Activated CD4-positive, alpha-beta memory T cell treated with anti-CD3 and anti-CD28 coated beads for 36 hours (primary cell): ENCODE measurements at regions not wholly inside any gene's neighbourhood (a gene's known extent, or its start where the extent isn't known, plus 50 kb on each side); places are given as distances from the start of the nearest gene placed in this dataset.
A peak's percentile ranks its signal among the peaks of the same experiment; 100 is the strongest.

Experiments
- CTCF ChIA-PET: fragments of 350-600 bp; sonication (Branson Sonifier 250); formaldehyde crosslinking; loops from one replicate; lab custom pipeline; 2021; ENCODE audit warnings: antibody characterized with exemption, inconsistent platforms; lab: Charles Lee
- POLR2A ChIA-PET: fragments of 350-600 bp; sonication (Branson Sonifier 250); formaldehyde crosslinking; loops from one replicate; lab custom pipeline; 2021; ENCODE audit warnings: antibody characterized with exemption; lab: Charles Lee
- DNase-seq: peaks from one replicate; pipeline ENCODE4 v3.0.0-alpha.2; 2020
- H3K27ac Mint-ChIP-seq: one replicate; pipeline ENCODE4 v1.8.0; 2021; ENCODE audit warnings: mixed read lengths
- H3K27me3 Mint-ChIP-seq: one replicate; pipeline ENCODE4 v1.8.0; 2021; ENCODE audit warnings: mixed read lengths
- H3K36me3 Mint-ChIP-seq: one replicate; pipeline ENCODE4 v1.8.0; 2021; ENCODE audit warnings: mixed read lengths
- H3K4me1 Mint-ChIP-seq: one replicate; pipeline ENCODE4 v1.8.0; 2021; ENCODE audit warnings: low read depth, mixed read lengths
- H3K4me3 Mint-ChIP-seq: one replicate; pipeline ENCODE4 v1.8.0; 2021; ENCODE audit warnings: mild to moderate bottlenecking, mixed read lengths
- H3K9me3 Mint-ChIP-seq: one replicate; pipeline ENCODE4 v1.8.0; 2021; ENCODE audit warnings: mixed read lengths
- intact Hi-C: fragments of 100-400 bp; cut with micrococcal nuclease; formaldehyde crosslinking; loops from one replicate; pipeline ENCODE4 v1.15.1; 2023

GRCh38 chr20:24766826-24767622 lies 182.0 kb upstream of the CST7 start:
- CTCF ChIA-PET: no interaction called here
- intact Hi-C loops: no loop called here
- H3K36me3 Mint-ChIP-seq: no peaks in the 10 kb centered on the region
- no peaks in the 10 kb centered on the region for H3K9me3 Mint-ChIP-seq
- H3K4me1 Mint-ChIP-seq: no peaks in the 10 kb centered on the region
- POLR2A ChIA-PET: no interaction called here
- H3K4me3 Mint-ChIP-seq: no peak overlapping the region
- no peak overlapping the region for H3K27ac Mint-ChIP-seq
- peaks cover 23% of the 10 kb centered on the region for H3K27me3 Mint-ChIP-seq
- peak; percentile 3 for DNase-seq

GRCh38 chr20:24767623-24768100 lies 181.4 kb upstream of the CST7 start:
- ChIA-PET POLR2A (no interaction called here), CTCF (no interaction called here)
- H3K4me3 Mint-ChIP-seq: no peak overlapping the region
- H3K36me3 Mint-ChIP-seq: no peaks in the 10 kb centered on the region
- DNase-seq: peak; percentile 2
- no peaks in the 10 kb centered on the region for H3K9me3 Mint-ChIP-seq
- H3K27ac Mint-ChIP-seq: no peak overlapping the region
- intact Hi-C loops: no loop called here
- H3K4me1 Mint-ChIP-seq: no peaks in the 10 kb centered on the region
- H3K27me3 Mint-ChIP-seq: peaks cover 26% of the 10 kb centered on the region

GRCh38 chr20:24768201-24768636 lies 180.8 kb upstream of the CST7 start:
- Mint-ChIP-seq H3K27ac (no peak overlapping the region), H3K9me3 (no peaks in the 10 kb centered on the region), H3K36me3 (no peaks in the 10 kb centered on the region), H3K27me3 (peaks cover 24% of the 10 kb centered on the region), H3K4me3 (no peak overlapping the region), H3K4me1 (peaks cover under 1% of the 10 kb centered on the region)
- intact Hi-C loops: no loop called here
- DNase-seq: no peak
- CTCF ChIA-PET: no interaction called here
- POLR2A ChIA-PET: no interaction called here

GRCh38 chr20:24768713-24769601 lies 180.1 kb upstream of the CST7 start:
- Mint-ChIP-seq H3K27ac (no peak overlapping the region), H3K4me1 (peaks cover 5% of the 10 kb centered on the region), H3K4me3 (no peak overlapping the region), H3K36me3 (no peaks in the 10 kb centered on the region), H3K9me3 (no peaks in the 10 kb centered on the region), H3K27me3 (peaks cover 22% of the 10 kb centered on the region)
- peak; percentile 4 for DNase-seq
- ChIA-PET POLR2A (no interaction called here), CTCF (no interaction called here)
- intact Hi-C loops: no loop called here

DNA sequence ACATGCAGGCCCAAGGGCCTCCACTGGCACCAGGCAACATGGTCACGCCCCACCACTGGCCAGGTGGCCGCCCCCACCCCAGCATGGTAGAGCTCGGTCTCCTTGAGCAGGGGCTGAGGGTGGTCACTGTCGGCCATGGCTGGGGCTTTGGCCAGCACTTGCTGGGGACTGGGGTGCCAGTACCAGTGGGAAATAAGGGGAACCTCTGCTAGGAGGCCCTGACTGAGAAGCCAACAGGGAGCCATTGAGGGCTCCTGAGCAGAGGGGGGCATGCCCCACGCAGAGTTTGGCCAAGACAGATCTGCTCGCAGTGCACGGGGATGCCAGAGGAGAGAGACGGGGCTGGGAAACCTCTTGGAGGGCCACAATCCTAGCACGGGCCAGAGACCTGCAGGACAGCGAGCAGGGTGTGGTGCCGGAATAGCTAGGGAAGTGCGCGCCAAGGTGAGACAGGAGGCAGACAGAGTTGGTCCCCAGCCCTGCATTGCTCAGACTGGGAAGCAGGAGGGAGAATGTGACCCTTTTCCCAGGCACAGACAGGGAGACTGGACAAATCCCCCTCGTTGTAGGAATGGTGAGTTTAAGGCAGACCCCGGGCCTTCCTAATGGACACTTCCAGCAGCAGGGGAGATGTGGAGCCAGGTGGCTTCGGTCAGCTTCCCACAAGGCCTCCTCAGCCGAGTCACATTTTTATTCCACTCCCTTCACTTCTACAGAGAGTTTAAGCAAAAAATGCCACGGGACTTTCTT lies 179.0 kb upstream of the CST7 start:
- intact Hi-C loops: loop anchor here (5.0 kb wide), 1 partner anchor 392 kb away; no protein-coding TSS in a partner anchor
- POLR2A ChIA-PET: no interaction called here

GRCh38 chr20:24770628-24771541 lies 178.2 kb upstream of the CST7 start:
- Mint-ChIP-seq H3K36me3 (no peaks in the 10 kb centered on the region), H3K27me3 (peaks cover 19% of the 10 kb centered on the region), H3K9me3 (peaks cover 7% of the 10 kb centered on the region), H3K4me1 (peaks cover 8% of the 10 kb centered on the region), H3K27ac (no peak overlapping the region), H3K4me3 (no peak overlapping the region)
- intact Hi-C loops: loop anchor here (5.0 kb wide), 1 partner anchor 391 kb away; no protein-coding TSS in a partner anchor
- ChIA-PET POLR2A (no interaction called here), CTCF (no interaction called here)
- DNase-seq: no peak

More for the DNA sequence above, 179.0 kb upstream of the CST7 start:
- CTCF ChIA-PET: no interaction called here
- H3K4me3 Mint-ChIP-seq: no peak overlapping the region
- H3K27ac Mint-ChIP-seq: no peak overlapping the region
- H3K4me1 Mint-ChIP-seq: peaks cover 8% of the 10 kb centered on the region
- H3K36me3 Mint-ChIP-seq: no peaks in the 10 kb centered on the region
- no peak for DNase-seq
- H3K9me3 Mint-ChIP-seq: peaks cover 1% of the 10 kb centered on the region
- H3K27me3 Mint-ChIP-seq: peaks cover 21% of the 10 kb centered on the region

DNA sequence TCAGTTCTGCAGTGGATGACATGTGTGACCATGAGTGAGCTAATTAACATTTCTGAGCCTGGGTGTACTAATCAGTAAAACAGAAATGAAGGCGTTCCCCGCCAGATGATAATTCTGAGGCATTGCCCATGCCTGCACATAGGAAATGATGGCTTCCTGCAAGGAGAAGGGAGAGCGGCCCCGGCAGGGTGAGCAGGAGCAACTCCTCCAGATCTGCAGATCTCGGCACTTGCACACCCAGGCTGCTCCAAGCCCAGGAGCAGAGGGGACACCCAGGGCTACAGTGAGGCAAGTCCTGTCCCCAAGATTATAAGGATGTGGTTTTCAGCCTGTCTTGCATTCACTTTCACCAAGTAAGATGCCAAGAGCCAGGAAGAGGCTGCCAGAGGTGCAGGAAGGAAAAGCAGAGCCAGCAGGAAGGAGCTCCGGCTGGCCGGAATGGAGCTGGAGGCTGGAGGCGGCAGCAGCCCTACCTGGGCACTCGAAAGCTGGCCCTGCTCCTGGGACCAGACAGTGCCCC lies 177.5 kb upstream of the CST7 start:
- Mint-ChIP-seq H3K4me3 (no peak overlapping the region), H3K36me3 (no peaks in the 10 kb centered on the region), H3K27ac (no peak overlapping the region), H3K9me3 (peaks cover 7% of the 10 kb centered on the region), H3K27me3 (peaks cover 23% of the 10 kb centered on the region), H3K4me1 (peaks cover 8% of the 10 kb centered on the region)
- ChIA-PET POLR2A (no interaction called here), CTCF (no interaction called here)
- peak; percentile 4 for DNase-seq
- intact Hi-C loops: loop anchor here (5.0 kb wide), 1 partner anchor 391 kb away; no protein-coding TSS in a partner anchor

DNA sequence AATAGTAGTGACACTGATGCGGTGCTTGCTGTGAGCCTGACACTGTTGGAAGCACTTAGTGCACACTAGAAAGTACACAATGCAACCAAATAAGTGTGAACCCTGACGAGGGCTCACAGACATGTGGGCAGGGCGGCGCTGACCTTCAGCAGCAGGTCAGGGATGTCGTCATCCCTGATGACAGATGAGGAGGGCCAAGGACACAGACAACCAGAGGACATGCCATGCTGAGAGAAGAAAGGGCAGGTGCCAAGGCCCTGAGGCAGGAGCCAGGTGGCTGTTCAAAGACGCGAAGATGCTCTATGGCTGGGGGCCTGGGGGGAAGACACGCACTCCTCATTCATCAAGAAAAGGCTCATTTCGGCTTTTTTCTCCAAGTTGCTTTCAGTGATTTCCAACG lies 176.4 kb upstream of the CST7 start:
- DNase-seq: no peak
- no peak overlapping the region for H3K27ac Mint-ChIP-seq
- intact Hi-C loops: loop anchor here (5.0 kb wide), 1 partner anchor 390 kb away; no protein-coding TSS in a partner anchor
- peaks cover 7% of the 10 kb centered on the region for H3K9me3 Mint-ChIP-seq
- POLR2A ChIA-PET: no interaction called here
- no peaks in the 10 kb centered on the region for H3K36me3 Mint-ChIP-seq
- peaks cover 28% of the 10 kb centered on the region for H3K27me3 Mint-ChIP-seq
- H3K4me1 Mint-ChIP-seq: peaks cover 8% of the 10 kb centered on the region
- CTCF ChIA-PET: no interaction called here
- no peak overlapping the region for H3K4me3 Mint-ChIP-seq

GRCh38 chr20:24773168-24773567 lies 175.9 kb upstream of the CST7 start:
- POLR2A ChIA-PET: no interaction called here
- Mint-ChIP-seq H3K4me1 (peaks cover 8% of the 10 kb centered on the region), H3K36me3 (no peaks in the 10 kb centered on the region), H3K4me3 (no peak overlapping the region), H3K9me3 (peaks cover 7% of the 10 kb centered on the region), H3K27me3 (peaks cover 30% of the 10 kb centered on the region), H3K27ac (no peak overlapping the region)
- no peak for DNase-seq
- intact Hi-C loops: loop anchor here (5.0 kb wide), 1 partner anchor 389 kb away; no protein-coding TSS in a partner anchor
- CTCF ChIA-PET: no interaction called here

DNA sequence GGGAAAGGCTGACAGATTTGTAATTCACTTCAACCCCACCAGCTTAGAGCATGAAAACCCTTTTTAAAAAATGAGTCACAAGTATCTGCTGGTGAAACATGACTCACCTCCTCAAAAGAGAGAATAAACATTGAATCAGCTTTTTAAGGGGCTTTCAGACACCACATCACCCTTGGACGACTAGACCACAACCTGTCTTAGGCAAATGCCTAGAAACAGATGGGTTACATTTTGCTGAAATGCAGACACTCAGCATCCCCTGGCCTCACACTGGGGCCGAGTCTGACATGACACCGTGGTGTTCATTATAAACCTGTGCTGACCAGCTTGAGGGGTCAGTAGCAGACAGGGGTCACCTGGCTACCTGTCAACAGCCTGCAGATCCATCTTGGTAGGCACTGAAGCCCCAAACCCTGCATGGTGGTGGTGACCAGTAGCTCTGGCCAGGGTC lies 175.3 kb upstream of the CST7 start:
- intact Hi-C loops: loop anchor here (5.0 kb wide), 1 partner anchor 389 kb away; no protein-coding TSS in a partner anchor
- DNase-seq: peak; percentile 42
- peaks cover 7% of the 10 kb centered on the region for H3K9me3 Mint-ChIP-seq
- peaks cover 8% of the 10 kb centered on the region for H3K4me1 Mint-ChIP-seq
- no peak overlapping the region for H3K4me3 Mint-ChIP-seq
- CTCF ChIA-PET: no interaction called here
- H3K27me3 Mint-ChIP-seq: peaks cover 30% of the 10 kb centered on the region
- POLR2A ChIA-PET: interaction anchor here (0.6 kb wide), 1 partner anchor 166 kb away, joined by 3 read pairs; no protein-coding TSS in a partner anchor
- H3K27ac Mint-ChIP-seq: no peak overlapping the region
- H3K36me3 Mint-ChIP-seq: no peaks in the 10 kb centered on the region

DNA sequence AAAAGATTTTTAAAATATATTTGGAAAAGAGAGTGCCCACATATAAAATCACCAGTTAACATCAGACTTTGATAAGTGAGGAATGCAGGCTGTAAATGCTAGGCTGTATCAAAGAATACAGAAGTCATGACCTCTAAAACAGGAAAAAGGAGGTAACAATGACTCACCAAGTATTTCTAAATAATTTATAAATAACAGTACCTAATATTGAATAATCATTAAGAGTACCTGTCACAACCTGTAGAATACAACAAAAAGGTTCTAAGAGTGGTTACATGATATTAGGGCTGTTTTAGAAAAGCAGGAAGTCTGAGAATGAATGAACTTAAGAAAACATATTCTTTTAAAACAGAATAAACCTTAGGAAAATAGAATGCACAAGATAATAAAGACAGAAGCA lies 173.1 kb upstream of the CST7 start:
- CTCF ChIA-PET: no interaction called here
- Mint-ChIP-seq H3K27me3 (peaks cover 28% of the 10 kb centered on the region), H3K36me3 (no peaks in the 10 kb centered on the region), H3K9me3 (peaks cover 7% of the 10 kb centered on the region), H3K4me3 (no peak overlapping the region), H3K27ac (no peak overlapping the region), H3K4me1 (peaks cover 8% of the 10 kb centered on the region)
- intact Hi-C loops: no loop called here
- DNase-seq: no peak
- POLR2A ChIA-PET: no interaction called here
